ENCODE measurements at regions not wholly inside any gene's neighbourhood (a gene's known extent, or its start where the extent isn't known, plus 50 kb on each side); places are given as distances from the start of the nearest gene placed in this dataset.

DNA sequence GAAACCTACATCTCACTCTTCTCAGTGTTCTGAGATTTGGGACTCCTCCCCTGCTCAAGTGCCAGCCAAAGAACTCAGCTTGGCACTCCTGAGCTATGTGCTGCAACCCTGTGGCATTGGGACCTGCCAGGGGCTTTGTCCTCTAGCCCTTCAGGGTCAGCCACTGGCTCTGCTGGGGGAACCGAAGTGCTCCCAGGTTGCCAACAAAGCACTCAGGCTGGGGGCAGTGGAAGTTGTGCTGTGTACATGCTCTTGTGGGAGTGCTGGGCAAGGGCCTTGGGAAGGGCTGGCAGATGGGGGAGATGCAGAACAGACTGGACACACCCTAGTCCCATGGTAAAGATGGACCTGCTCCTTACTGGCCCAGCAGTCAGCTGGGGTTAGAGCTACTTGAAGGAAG, 498.6 kb downstream of the CAAP1 start:
- no peak overlapping the region for H3K4me3 ChIP-seq (ENCODE audit: low read depth, low read length)
- in situ Hi-C loops (cut with HindIII; ENCODE audit: low sequenced_read_pairs) = no loop called here
- no peak for DNase-seq (ENCODE audit: low read depth, low spot score)
- TF ChIP-seq, protein P1, sequence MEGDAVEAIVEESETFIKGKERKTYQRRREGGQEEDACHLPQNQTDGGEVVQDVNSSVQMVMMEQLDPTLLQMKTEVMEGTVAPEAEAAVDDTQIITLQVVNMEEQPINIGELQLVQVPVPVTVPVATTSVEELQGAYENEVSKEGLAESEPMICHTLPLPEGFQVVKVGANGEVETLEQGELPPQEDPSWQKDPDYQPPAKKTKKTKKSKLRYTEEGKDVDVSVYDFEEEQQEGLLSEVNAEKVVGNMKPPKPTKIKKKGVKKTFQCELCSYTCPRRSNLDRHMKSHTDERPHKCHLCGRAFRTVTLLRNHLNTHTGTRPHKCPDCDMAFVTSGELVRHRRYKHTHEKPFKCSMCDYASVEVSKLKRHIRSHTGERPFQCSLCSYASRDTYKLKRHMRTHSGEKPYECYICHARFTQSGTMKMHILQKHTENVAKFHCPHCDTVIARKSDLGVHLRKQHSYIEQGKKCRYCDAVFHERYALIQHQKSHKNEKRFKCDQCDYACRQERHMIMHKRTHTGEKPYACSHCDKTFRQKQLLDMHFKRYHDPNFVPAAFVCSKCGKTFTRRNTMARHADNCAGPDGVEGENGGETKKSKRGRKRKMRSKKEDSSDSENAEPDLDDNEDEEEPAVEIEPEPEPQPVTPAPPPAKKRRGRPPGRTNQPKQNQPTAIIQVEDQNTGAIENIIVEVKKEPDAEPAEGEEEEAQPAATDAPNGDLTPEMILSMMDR (IDR thresholded peaks at IDR 0.05; ENCODE audit: low read depth, low read length) = no peak

DNA sequence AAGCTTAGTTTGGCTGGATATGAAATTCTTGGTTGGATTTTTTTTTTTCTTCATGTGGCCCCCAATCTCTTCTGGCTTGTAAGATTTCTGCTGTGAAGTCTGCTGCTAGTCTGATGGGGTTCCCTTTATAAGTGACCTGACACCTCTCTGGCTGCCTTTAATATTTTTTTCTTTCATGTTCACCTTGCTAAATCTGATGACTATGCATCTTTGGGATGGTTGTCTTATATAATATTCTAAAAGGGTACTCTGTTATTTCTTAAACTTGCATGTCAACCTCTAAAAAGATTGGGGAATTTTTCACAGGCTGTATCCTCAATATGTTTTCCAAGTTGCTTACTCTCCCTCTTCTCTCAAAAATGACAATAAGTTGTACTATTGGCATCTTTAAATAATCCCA, 500.0 kb downstream of the CAAP1 start:
- DNase-seq (ENCODE audit: low read depth, low spot score) = no peak
- no peak overlapping the region for H3K4me3 ChIP-seq (ENCODE audit: low read depth, low read length)
- in situ Hi-C loops (cut with HindIII; ENCODE audit: low sequenced_read_pairs) = no loop called here
- TF ChIP-seq, protein P1 (IDR thresholded peaks at IDR 0.05; ENCODE audit: low read depth, low read length) = no peak

DNA sequence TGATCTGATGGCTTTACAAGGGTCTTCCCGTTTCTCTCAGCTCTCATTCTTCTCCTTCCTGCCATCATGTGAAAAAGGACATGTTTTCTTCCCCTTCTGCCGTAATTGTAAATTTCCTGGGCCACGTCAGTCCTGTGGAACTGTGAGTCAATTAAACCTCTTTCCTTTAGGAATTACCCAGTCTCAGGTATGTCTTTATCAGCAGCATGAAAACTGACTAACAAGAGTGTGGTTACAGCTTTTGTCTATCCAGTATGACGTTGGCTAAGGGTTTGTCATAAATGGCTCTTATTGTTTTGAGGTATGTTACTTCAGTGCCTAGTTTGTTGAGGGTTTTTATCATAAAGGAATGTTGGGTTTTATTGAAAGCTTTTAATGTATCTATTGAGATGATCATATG, 501.6 kb downstream of the CAAP1 start:
- in situ Hi-C loops (cut with HindIII; ENCODE audit: low sequenced_read_pairs) = no loop called here
- DNase-seq (ENCODE audit: low read depth, low spot score) = no peak
- TF ChIP-seq, protein P1 (IDR thresholded peaks at IDR 0.05; ENCODE audit: low read depth, low read length) = no peak
- no peak overlapping the region for H3K4me3 ChIP-seq (ENCODE audit: low read depth, low read length)

DNA sequence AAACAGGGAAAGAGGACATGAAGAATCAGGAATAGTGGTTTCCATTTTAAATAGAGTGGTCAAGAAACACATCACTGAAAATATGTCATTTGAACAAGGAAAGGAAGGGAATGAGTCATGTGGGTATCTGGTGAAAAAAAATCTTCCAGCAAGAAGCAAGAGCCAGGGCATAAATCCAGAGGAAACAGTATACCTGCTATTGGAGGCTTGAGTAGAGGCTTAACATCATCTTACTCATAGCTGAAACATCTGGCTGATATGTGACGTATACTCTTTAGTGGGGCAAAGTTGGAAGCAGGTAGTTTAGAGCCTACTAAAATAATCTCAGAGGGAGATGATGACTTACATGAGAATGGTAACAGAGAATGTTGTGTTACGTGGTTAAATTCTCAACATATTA, 517.2 kb downstream of the CAAP1 start:
- H3K4me3 ChIP-seq (ENCODE audit: low read depth, low read length) = no peak overlapping the region
- in situ Hi-C loops (cut with HindIII; ENCODE audit: low sequenced_read_pairs) = no loop called here
- TF ChIP-seq, protein P1 (IDR thresholded peaks at IDR 0.05; ENCODE audit: low read depth, low read length) = no peak
- peak; percentile 69 for DNase-seq (ENCODE audit: low read depth, low spot score)

DNA sequence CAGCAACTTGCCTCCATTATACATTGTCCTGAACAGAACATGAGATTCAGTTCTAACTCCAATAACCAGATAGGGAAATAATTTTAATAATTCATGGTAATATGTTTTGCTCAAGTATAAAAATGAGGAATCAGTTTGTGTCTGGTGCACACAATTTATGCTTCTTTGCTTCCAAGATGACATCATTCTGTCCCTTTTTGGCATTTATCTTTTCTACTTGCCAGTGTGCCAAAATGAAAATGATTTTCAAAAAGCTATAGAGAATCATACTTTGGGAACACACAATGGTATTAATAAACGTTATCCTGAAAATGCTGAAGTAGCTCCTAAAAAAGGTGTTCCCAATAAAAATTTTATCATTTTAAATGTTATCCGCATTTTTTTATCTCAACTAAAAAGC, 519.0 kb downstream of the CAAP1 start:
- no peak overlapping the region for H3K4me3 ChIP-seq (ENCODE audit: low read depth, low read length)
- in situ Hi-C loops (cut with HindIII; ENCODE audit: low sequenced_read_pairs) = no loop called here
- TF ChIP-seq, protein P1 (IDR thresholded peaks at IDR 0.05; ENCODE audit: low read depth, low read length) = no peak
- DNase-seq (ENCODE audit: low read depth, low spot score) = no peak

DNA sequence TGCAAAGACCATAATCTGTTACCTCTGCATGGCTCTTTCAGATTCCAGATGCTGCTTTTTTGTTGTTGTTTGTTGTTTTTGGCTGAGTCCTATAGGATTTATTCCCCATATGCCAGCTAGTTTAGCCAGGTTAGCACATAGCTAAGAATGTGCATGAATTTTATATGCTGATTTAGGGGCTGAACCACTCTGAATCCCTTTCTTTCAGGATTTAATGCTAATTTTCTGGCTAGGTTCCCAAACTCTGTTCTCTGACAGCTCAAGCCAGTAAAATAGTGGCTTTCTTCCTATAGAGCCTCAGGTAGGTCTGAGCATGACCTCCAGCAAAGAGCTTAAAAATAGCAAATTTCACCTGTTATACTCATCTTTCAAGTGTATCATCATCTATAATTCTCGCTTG, 521.4 kb downstream of the CAAP1 start:
- no peak overlapping the region for H3K4me3 ChIP-seq (ENCODE audit: low read depth, low read length)
- TF ChIP-seq, protein P1 (IDR thresholded peaks at IDR 0.05; ENCODE audit: low read depth, low read length) = no peak
- in situ Hi-C loops (cut with HindIII; ENCODE audit: low sequenced_read_pairs) = no loop called here
- no peak for DNase-seq (ENCODE audit: low read depth, low spot score)

DNA sequence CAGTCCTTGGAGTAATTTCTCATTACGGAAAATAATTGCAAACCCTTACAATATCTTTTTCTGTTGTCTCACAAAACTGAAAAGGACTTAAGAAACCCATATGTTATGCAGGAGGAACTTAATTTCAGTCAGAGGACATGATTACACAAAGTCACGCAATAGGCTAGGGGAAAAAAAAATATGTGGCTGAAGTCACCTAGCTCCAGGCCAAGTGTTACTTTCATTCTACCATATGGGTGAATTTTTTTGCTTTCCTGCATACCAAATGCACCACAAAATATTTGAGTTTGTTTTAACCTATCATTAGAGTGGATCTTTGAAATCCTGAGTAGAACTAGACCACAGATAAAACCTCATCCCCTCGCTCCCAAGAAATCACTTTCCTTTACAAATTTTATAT, 523.5 kb downstream of the CAAP1 start:
- in situ Hi-C loops (cut with HindIII; ENCODE audit: low sequenced_read_pairs) = no loop called here
- peak; percentile 1 for DNase-seq (ENCODE audit: low read depth, low spot score)
- H3K4me3 ChIP-seq (ENCODE audit: low read depth, low read length) = no peak overlapping the region
- TF ChIP-seq, protein P1 (IDR thresholded peaks at IDR 0.05; ENCODE audit: low read depth, low read length) = no peak
